ENCODE measurements at regions not wholly inside any gene's neighbourhood (a gene's known extent, or its start where the extent isn't known, plus 50 kb on each side); places are given as distances from the start of the nearest gene placed in this dataset.

GRCh38 chr2:34670482-34670881 is 1071.4 kb upstream of the FAM98A start:
- Histone ChIP-seq H3K79me2 (ENCODE audit: low read depth) (no peaks in the 10 kb centered on the region), H3K4me2 (no peak overlapping the region), H3K27ac (no peak overlapping the region), H2AFZ (replicated peaks) (no peak overlapping the region), H3K9ac (no peak overlapping the region), H3K4me3 (no peak overlapping the region), H3K36me3 (no peaks in the 10 kb centered on the region), H3K9me3 (ENCODE audit: low read depth) (no peaks in the 10 kb centered on the region), H4K20me1 (ENCODE audit: low read depth) (no peaks in the 10 kb centered on the region), H3K4me1 (no peaks in the 10 kb centered on the region), H3F3A (ENCODE audit: low read depth) (no peaks in the 10 kb centered on the region), H3K27me3 (no peaks in the 10 kb centered on the region)
- no peak for TF ChIP-seq EZH2 (IDR thresholded peaks at IDR 0.05)
- TF ChIP-seq CTCF (IDR thresholded peaks at IDR 0.05): no peak
- TF ChIP-seq EZH2phosphoT487 (IDR thresholded peaks at IDR 0.05): no peak
- H3K4me3 Mint-ChIP-seq: no peak overlapping the region
- DNase-seq (ENCODE audit: low spot score): no peak
- peaks cover 2% of the 10 kb centered on the region for H3K9me3 Mint-ChIP-seq
- no peaks in the 10 kb centered on the region for H3K27me3 Mint-ChIP-seq (ENCODE audit: insufficient read depth, low read depth)
- H3K4me1 Mint-ChIP-seq: peaks cover 10% of the 10 kb centered on the region
- no peak overlapping the region for H3K27ac Mint-ChIP-seq
- H3K36me3 Mint-ChIP-seq: no peaks in the 10 kb centered on the region

GRCh38 chr2:34666821-34667220 is 1067.7 kb upstream of the FAM98A start:
- Histone ChIP-seq H3K79me2 (ENCODE audit: low read depth) (no peaks in the 10 kb centered on the region), H3K4me1 (peaks cover 10% of the 10 kb centered on the region), H3K27me3 (no peaks in the 10 kb centered on the region), H3K4me3 (no peak overlapping the region), H3K9me3 (ENCODE audit: low read depth) (no peaks in the 10 kb centered on the region), H2AFZ (replicated peaks) (no peak overlapping the region), H3K27ac (no peak overlapping the region), H3K9ac (no peak overlapping the region), H3F3A (ENCODE audit: low read depth) (no peaks in the 10 kb centered on the region), H3K36me3 (no peaks in the 10 kb centered on the region), H4K20me1 (ENCODE audit: low read depth) (no peaks in the 10 kb centered on the region), H3K4me2 (no peak overlapping the region)
- Mint-ChIP-seq H3K9me3 (no peaks in the 10 kb centered on the region), H3K27me3 (ENCODE audit: insufficient read depth, low read depth) (no peaks in the 10 kb centered on the region), H3K36me3 (no peaks in the 10 kb centered on the region), H3K4me1 (peaks cover 22% of the 10 kb centered on the region), H3K27ac (no peak overlapping the region), H3K4me3 (no peak overlapping the region)
- DNase-seq (ENCODE audit: low spot score): no peak
- TF ChIP-seq EZH2phosphoT487 (IDR thresholded peaks at IDR 0.05) (no peak), EZH2 (IDR thresholded peaks at IDR 0.05) (no peak), CTCF (IDR thresholded peaks at IDR 0.05) (no peak)

- Histone ChIP-seq H4K20me1 (ENCODE audit: low read depth) (no peaks in the 10 kb centered on the region), H3K4me3 (no peak overlapping the region), H3K9ac (no peak overlapping the region), H3F3A (ENCODE audit: low read depth) (no peaks in the 10 kb centered on the region), H2AFZ (replicated peaks) (no peak overlapping the region), H3K27me3 (no peaks in the 10 kb centered on the region), H3K79me2 (ENCODE audit: low read depth) (no peaks in the 10 kb centered on the region), H3K27ac (no peak overlapping the region), H3K36me3 (no peaks in the 10 kb centered on the region), H3K4me2 (no peak overlapping the region), H3K4me1 (peaks cover 10% of the 10 kb centered on the region), H3K9me3 (ENCODE audit: low read depth) (no peaks in the 10 kb centered on the region)
- H3K4me3 Mint-ChIP-seq: no peak overlapping the region
- TF ChIP-seq EZH2 (IDR thresholded peaks at IDR 0.05) (no peak), CTCF (IDR thresholded peaks at IDR 0.05) (no peak), EZH2phosphoT487 (IDR thresholded peaks at IDR 0.05) (no peak)
- H3K36me3 Mint-ChIP-seq: no peaks in the 10 kb centered on the region
- peaks cover 22% of the 10 kb centered on the region for H3K4me1 Mint-ChIP-seq
- H3K27ac Mint-ChIP-seq: no peak overlapping the region
- no peak for DNase-seq (ENCODE audit: low spot score)
- H3K9me3 Mint-ChIP-seq: no peaks in the 10 kb centered on the region
- H3K27me3 Mint-ChIP-seq (ENCODE audit: insufficient read depth, low read depth): no peaks in the 10 kb centered on the region
These were observed 1065.2 kb upstream of the FAM98A start for GRCh38 chr2:34664266-34664665.

All from neural progenitor cell (in vitro differentiated cells).